Stimulated activated CD8-positive, alpha-beta memory T cell treated with anti-CD3 and anti-CD28 coated beads, Interleukin-4, amount 100 ng/mL, for 4 hours (primary cell): ENCODE measurements at regions not wholly inside any gene's neighbourhood (a gene's known extent, or its start where the extent isn't known, plus 50 kb on each side); places are given as distances from the start of the nearest gene placed in this dataset.

ENCODE experiments used
- DNase-seq, 2 donors: peaks; one replicate each; pipeline ENCODE4 v3.0.0-alpha.2; 2020; ENCODE audit warnings: low read depth in 2 of 2, low spot score in 1 of 2

GRCh38 chrX:40197071-40197470 lies 99.3 kb upstream of the BCOR start:
- DNase-seq = no peak

- DNase-seq = no peak
These were observed 97.6 kb upstream of the BCOR start for GRCh38 chrX:40195368-40195767.

GRCh38 chrX:40192196-40192595 lies 94.4 kb upstream of the BCOR start:
- no peak for DNase-seq

GRCh38 chrX:40189637-40190036 lies 91.9 kb upstream of the BCOR start:
- no peak for DNase-seq

GRCh38 chrX:40188573-40189417 lies 91.0 kb upstream of the BCOR start:
- no peak for DNase-seq

GRCh38 chrX:40184968-40185367 lies 87.2 kb upstream of the BCOR start:
- DNase-seq = no peak

GRCh38 chrX:40182615-40183014 lies 84.9 kb upstream of the BCOR start:
- DNase-seq = no peak

- DNase-seq = no peak
These were observed 84.3 kb upstream of the BCOR start for GRCh38 chrX:40182095-40182494.

GRCh38 chrX:40179283-40179682 lies 81.5 kb upstream of the BCOR start:
- DNase-seq = no peak

- DNase-seq = no peak
These were observed 80.4 kb upstream of the BCOR start for GRCh38 chrX:40177942-40178715.

- no peak for DNase-seq
These were observed 79.7 kb upstream of the BCOR start for GRCh38 chrX:40177489-40177888.

- no peak for DNase-seq
These were observed 79.3 kb upstream of the BCOR start for GRCh38 chrX:40177117-40177430.

- peak in 1 of 2 donors; percentile 68 for DNase-seq
These were observed 78.8 kb upstream of the BCOR start for GRCh38 chrX:40176351-40177116.

GRCh38 chrX:40175511-40176350 lies 78.0 kb upstream of the BCOR start:
- DNase-seq = peak in 1 of 2 donors; percentile 61

GRCh38 chrX:40174854-40175510 lies 77.2 kb upstream of the BCOR start:
- DNase-seq = peak in 1 of 2 donors; percentile 37

- peak in 1 of 2 donors; percentile 40 for DNase-seq
These were observed 76.5 kb upstream of the BCOR start for GRCh38 chrX:40174001-40174853.

- no peak for DNase-seq
These were observed 75.6 kb upstream of the BCOR start for GRCh38 chrX:40173143-40174000.

- DNase-seq = no peak
These were observed 74.8 kb upstream of the BCOR start for GRCh38 chrX:40172401-40173142.
